NCI-H460 (cell line): ENCODE measurements at regions not wholly inside any gene's neighbourhood (a gene's known extent, or its start where the extent isn't known, plus 50 kb on each side); places are given as distances from the start of the nearest gene placed in this dataset.

Source experiments
- DNase-seq: peaks from one replicate; pipeline ENCODE4 v3.0.0-alpha.2; 2016; ENCODE audit warnings: low read depth; ENCODE audit errors: extremely low read depth

DNA sequence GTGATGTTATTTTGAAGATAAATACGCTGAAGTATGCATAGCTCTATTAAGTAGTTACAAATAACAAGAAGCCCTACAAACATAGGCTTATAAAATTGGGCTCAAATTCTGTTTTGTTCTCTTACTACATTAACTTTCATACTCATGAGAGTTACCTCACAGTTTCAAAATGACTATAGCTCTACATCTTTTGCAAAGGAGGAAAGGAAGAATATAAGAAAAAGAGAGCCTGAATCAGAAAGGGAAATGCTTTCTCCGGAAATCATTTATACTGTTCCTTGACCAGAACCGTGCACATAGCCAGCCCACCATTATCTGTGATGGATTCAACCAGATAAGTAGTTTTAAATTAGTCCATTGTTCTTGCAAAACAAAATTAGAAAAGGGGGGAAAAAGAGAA lies 1252.1 kb downstream of the NCAM2 start:
- DNase-seq = no peak

DNA sequence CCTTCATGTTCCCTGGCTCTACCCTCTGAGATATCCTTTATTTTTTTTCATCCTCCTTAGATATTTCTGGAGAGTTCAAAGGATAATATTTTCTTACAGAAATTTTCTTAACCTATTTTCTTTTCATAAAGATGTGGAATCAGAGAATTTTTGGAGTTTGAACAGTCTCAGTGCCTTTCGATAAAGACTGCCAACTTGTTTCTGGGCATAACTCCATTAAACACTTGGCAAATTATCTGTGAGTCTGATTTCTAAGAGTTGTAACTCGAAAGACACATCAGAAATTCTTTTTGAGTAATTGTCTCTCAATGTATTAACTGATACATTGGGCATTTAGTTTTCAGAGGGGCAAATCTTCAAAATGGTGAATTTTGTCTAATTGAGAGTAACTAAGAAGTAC lies 1255.6 kb downstream of the NCAM2 start:
- DNase-seq = no peak

DNA sequence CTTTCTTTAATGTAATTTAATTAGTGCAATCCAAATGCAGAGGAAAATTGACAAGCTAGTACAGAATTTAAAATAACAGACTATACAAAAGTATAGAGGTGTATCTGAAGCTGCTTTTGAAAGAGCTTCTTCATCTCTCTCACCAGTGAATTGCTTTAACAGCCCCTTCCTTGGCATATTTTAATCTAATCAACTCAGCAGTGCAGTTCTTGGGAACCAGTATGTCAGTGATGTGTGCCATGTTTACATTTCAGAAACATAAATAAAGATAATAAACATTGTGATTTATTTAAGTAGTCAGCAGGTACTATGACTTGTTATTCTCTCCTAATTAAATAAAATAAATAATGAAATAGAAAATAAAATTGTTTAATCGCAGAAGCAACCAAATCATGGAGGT lies 1260.6 kb downstream of the NCAM2 start:
- no peak for DNase-seq

DNA sequence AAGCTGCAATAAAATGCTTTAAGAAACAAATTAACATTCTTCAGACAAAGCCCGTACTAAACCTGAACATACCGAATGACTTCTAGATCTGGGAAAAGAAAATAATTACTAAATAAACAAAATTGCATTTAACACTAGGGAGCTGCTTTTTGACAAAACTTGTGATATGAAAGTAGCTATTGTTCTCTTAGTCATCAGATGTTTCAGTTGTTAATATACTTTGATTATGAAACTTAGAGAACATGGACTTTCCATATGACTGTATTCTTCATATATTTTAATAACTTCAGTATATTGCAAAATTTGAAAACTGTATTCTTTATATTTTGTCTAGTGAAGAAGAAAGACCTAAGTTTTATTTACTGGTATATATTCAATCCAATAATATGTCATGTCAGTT lies 1262.1 kb downstream of the NCAM2 start:
- no peak for DNase-seq

DNA sequence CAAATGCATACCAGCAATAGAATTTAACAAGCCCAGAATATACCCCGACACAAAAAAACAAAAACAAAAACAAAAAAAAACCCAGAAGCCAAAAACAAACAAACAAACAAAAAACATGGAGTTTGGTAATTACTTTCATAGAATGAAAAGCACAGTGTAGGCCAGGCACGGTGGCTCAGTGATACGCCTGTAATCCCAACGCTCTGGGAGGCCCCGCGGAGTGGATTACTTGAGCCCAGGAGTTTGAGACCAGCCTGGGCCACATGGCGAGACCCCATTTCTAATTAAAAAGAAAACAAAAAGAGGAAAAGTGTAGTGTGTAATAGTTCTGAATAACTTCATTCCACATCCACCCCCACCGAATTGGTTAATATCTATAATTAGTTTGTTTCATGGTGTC lies 1265.7 kb downstream of the NCAM2 start:
- no peak for DNase-seq

DNA sequence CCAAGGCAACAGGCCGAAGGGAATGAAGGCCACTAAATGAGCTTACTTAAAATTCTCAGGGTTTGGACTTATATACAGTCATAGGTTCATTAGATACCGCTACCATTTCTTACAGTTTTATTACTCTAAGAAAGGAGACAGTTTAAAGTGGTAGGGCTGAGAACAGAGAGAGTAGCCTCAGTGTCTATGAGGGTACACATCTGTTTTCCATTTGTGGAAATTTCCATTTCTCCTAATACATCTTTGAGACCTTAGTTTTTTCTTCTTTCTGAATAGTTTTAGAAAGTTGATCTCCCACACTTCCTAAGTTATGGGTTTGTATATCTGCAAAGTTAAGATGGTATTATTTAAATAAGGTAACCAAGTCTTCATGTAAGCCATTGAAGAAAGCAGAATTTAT lies 1279.1 kb downstream of the NCAM2 start:
- no peak for DNase-seq

DNA sequence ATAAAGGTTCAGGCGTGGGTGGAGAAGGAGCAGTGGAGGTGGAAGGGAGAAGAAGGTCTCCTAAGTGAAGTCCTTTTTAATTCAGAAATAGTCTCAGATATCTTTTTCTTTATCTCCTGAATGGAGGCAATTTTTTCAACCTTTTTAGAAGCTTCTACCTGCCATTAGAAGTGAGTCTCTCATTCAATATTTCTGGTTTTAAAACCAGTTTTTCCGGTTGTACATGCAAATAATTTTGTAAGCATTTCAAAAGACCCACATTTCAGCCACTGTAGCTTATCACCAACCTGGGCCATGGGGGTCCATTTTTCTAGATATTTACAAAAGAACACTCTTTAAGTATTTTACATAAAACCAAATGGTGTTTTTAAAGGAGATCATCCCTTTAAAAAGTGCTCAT lies 1280.2 kb downstream of the NCAM2 start:
- DNase-seq = no peak

DNA sequence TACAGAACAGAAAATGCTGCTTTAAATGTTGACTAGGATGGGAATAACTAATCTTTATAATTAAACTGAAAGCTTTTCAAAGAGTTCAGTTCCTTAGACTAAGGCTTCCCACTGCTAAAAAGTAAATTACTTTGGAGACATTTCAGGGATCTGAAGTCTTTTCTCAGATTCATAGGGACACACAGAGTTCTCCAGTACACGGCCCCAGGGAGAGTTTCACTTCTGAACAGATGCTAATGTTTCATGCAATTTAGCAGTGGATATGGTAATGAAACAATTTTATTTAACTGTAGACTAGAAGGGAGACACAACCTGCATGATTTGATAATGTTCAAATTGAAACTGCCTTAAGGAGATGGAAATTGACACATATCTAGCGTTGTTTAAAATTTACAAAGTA lies 1282.6 kb downstream of the NCAM2 start:
- DNase-seq = no peak

DNA sequence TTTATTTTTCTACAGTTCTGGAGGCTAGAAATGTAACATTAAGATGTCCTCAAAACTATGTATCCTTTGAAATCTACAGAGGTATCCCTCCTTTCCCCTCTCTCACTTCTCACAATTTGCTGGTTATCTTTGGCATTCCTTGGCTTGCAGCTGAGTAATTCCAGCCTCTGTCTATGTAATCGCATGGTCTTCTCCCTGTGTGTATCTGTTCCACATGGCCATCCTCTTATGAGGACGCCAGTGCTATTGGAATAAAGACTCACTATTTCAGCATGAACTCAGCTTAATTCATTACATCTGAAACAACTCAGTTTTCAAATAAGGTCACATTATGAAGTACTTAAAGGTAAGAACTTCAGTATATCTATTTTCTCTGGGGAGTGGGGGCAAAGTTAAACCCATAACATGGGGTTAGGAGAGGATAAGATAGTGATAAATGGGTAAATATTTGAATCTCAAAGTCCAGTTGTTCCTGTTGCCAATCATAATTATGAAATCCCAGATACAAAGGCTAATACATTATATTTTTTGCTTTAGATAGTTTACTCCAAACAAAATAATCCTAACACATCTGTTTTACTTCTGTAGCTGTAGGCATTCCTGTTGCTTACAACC lies 1290.8 kb downstream of the NCAM2 start:
- DNase-seq = no peak

DNA sequence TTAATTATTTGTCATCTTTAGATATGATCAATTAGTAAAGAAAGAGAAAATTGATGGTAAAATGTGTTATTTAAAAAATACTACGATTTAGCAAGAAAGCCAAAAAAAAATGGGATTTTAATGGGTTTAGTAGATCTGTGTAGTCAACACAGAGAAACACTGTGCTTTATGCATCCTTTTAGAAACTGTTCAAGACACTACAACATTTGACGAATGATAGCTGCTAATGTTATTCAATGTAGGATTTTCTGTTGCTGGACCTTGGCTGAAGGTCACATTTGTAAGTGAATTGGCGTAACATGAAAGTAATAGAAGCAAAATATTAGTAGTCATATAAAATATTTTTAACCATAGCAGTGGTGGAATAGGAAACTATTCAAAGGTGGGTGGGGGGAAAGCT lies 1293.9 kb downstream of the NCAM2 start:
- no peak for DNase-seq

DNA sequence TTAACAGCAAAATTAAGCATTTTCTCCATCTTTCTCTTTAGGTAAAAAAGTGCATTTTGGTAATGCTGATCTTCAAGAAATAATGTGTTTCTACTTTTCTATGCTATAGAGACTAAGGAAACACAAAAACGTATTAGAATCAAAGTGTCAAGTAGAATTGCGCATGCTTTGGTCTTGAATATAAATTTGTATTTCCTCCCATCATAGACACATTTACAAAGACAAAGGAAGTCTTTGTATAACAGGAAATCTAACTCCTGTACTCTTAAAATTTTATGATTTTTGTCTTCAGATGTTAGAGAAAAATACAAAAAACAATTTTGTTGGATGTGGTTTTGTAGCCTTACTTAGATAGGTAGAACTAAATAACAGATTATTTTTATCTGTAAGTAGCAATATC lies 1299.4 kb downstream of the NCAM2 start:
- no peak for DNase-seq

DNA sequence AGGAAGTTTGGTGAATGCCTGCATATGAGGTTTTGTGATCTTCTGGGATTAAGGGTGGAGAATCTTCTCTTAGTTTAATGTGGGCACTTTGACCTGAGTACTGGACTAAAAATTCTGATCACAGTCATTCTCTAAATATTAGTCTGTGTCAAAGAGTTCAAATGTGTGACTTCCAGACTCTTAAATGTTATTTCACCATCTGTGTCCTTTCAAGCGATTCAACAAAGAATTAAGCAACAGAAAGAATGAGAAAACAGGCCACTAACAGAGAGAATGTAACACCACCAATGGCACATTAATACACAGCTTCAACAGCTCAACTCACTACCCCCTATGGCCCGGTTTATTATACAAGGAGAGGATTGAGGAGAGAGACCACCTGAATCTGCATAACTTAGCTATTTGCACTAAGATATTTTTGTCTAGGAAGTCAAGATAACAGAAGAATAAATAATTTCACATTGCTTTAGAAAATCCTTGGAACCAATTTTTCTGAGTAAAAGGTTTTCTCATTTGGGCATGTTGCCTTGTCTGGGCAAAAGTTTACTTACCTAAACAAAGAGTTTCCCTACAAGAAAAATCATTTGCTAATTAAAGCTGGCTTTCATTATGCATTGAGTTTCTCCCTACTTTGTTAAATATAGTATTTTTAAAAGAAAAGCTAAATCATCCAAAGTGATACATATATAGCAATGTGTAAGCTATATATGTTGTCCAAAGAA lies 1313.7 kb downstream of the NCAM2 start:
- no peak for DNase-seq

DNA sequence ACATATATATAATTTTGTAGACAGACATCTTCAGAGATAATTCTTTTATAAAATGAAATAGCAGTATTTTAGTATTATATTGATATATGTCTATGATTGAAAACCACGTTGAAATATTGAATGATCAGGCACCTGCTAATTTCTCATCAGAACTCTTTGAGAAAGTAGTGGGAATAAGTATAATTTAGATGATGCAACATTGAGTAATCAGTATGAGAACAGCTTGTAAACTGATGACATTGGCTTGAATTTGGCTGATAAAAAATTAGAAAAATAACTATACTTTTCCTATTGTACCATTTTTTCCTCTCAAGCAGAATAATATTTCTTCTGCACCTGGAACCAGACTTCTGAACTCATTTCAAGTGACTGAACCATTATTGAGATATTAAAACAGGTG lies 1316.8 kb downstream of the NCAM2 start:
- no peak for DNase-seq

DNA sequence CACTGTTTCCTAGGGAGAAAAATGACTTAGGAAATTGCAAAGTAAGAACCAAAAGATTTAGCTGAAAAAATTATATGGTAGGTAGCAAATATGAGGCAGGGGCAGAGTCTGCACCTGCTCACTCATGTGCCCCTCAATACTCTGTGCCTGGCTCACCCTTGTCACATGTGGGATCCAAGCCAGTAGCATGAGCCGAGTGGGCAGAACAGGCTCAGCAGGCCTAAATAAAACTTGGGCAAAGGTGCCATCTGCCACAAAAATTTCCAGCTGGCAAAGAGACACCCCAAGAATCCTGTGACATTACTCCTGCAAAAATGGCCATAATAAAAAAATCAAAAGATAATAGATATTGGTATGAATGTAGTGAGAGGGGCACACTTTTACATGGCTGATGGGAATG lies 1321.2 kb downstream of the NCAM2 start:
- no peak for DNase-seq

DNA sequence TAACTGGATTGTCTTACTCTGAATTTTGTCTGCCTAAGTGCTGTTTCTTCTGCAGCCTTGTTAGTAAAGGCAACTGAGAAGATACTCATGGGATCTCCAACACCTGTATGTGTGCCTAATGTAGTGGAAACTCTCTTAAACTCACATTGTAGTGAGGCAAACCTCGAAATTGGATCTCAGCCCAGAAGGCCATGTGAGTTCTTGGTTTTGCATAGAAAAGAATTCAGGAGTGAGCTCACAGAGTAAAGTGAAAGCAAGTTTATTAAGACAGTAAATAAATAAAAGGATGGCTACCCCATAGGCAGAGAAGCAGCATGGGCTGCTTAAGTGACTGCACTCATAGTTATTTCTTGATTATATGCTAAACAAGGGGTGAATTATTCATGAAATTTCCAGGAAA lies 1344.7 kb downstream of the NCAM2 start:
- DNase-seq = no peak

DNA sequence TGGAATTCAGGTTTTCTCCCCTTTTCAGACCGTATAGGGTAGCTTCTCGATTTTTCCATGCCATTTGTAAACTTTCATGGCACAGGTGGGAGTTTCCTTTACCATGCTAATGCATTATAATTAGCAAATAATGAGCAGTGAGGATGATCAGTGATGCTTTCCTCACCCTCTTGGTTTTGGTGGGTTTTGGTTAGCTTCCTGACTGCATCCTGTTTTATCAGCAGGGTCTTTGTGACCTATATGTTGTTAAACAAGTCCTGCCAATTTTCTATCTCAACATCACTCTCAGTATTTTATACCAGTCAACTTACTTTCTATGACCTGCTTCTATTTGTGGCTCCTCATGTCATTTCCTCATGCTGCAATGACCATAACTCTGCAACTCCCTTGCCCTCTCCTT lies 1345.1 kb downstream of the NCAM2 start:
- no peak for DNase-seq

DNA sequence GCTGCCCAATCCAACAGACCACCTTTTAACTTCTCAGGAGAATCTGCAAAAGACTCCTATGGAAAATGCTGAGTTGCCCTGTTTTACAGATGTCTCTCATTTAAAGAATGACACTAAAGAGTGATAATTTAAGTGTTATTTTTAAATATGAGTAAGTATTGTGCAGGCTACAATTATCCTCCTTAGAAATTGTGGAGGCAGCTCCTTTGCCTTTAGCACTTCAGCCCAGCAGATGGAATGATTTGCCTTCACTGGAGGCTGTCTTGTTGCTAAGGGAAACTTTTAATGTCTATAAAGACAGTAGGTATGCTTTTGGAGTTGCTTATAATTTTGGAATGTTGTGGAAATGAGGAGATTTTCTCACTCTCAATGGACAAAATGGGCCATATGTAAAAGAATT lies 1345.5 kb downstream of the NCAM2 start:
- DNase-seq = no peak

DNA sequence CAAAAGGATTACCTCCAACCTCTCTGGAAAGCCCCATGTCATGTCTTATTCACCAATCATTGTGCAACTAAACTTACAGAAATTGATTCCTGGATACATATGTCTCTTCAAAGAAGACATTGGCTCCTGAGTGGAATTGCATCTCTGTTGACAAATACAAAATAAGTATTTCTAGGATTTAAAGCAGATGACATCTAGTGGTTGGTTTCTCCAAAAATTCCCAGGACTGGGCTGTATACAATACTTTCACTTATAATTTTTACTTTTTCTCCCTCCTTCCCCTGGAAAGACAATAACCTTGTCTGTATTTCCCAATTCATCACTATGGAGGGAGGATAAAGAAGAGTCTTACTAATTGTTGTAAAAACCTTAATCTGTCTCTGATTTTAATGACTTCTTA lies 1347.4 kb downstream of the NCAM2 start:
- DNase-seq = no peak

DNA sequence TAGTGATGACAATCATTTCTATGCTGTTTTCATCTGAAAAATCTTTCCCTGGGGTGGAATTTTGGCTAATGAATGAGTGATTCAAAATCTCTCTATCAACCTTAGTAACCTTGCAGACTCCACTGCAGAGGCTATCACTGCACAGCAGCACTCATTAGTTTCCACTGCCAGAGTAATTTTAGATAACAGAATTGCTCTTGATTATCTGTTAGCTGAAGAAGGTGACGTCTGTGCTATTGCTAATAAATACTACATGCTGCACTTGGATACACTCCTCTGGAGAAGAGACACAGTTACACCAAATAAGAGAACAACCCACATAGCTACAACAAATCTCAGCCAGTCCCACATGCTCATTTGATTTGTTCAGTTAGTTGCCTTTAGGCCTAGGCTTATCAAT lies 1348.4 kb downstream of the NCAM2 start:
- DNase-seq = no peak

DNA sequence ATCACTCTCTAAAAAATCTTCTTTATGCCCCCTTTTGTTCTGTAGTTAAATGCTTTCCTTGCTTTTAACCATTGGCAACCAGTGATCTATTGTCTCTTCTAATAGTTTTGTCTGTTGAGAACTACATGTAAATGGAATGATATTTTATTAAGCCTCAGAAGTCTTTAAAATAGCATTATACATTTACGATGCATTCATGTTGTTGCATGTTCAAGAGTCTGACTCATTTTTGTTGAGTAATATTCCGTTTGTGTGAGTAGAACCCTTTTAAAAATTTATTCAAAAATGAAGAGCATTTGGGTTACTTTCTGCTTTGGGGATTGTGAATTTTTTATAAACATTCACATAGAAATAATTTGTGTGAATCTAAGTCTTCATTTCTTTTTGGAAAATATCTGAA lies 1352.9 kb downstream of the NCAM2 start:
- no peak for DNase-seq

DNA sequence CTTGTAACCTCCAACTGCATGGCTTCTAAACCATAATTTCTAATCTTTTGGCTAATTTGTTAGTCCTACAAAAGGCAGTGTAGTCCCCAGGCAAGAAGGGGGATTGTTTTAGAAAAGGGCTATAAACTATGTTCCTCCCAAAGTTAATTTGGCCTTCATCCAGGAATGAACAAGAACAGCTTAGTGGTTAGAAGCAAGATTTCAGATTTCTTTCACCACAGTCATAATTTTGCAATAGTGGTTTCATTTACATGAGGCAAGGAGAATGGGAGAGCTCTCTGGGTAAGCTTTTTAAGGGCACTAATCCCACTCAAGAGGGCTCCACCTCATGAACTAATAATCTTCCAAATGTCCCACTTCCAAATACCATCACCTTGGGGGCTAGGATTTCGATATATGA lies 1353.9 kb downstream of the NCAM2 start:
- DNase-seq = no peak

DNA sequence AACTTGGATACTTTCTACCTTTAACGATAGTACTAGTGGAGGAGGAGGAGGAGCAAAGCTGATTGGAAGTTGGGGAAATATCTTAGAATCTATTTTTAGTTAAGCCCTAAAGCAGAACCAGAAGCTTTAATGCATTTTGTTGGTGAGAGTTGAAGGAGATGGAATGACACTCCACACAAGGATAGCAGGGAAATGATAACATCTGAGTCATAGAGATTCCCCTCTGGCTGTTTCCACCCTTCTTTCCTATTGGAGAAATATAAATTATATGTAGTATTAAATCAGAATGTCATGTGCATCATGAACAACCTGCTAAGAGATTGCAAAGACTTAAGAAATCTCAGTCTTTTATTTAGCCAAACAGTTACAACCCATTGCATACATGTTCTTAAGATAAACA lies 1357.7 kb downstream of the NCAM2 start:
- no peak for DNase-seq

DNA sequence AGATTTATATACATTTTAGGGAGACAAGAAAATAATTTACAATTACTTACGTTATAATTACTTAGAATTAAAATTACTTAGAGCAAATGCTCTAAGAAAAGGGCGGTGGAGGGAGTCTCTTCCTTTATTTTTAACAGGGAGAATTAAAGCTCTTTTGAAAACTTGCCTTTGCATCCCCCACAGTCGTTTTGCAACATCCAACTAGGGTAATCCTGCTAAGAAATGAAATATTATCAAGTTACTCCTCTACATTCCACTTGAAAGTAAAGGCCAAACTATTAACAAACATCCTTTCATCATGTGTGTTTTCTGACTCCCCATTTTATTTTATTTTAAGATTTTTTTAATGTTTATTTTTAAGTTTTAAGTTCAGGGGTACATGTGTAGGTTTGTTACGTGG lies 1358.5 kb downstream of the NCAM2 start:
- DNase-seq = no peak
